22Rv1 (cell line): ENCODE measurements at regions not wholly inside any gene's neighbourhood (a gene's known extent, or its start where the extent isn't known, plus 50 kb on each side); places are given as distances from the start of the nearest gene placed in this dataset.

ENCODE experiments used
- CTCF ChIP-seq: fragments of 450-650 bp; IDR thresholded peaks from 2 replicates; pipeline ENCODE4 v1.5.1; 2017; ENCODE audit warnings: mild to moderate bottlenecking
- ZFX ChIP-seq: fragments of 450-650 bp; IDR thresholded peaks from 2 replicates; pipeline ENCODE4 v1.6.1; 2017; ENCODE audit warnings: antibody characterized with exemption, borderline replicate concordance

- TF ChIP-seq CTCF (no peak), ZFX (no peak)
These were observed 94.7 kb upstream of the PUDP start for GRCh38 chrX:7242613-7243012.
